ENCODE measurements at regions not wholly inside any gene's neighbourhood (a gene's known extent, or its start where the extent isn't known, plus 50 kb on each side); places are given as distances from the start of the nearest gene placed in this dataset.

GRCh38 chr21:24395320-24395923 is 1211.9 kb downstream of the MRPL39 start:
- Histone ChIP-seq H3K27ac (peak overlapping the region in 1 of 4 donors; percentile 20), H3K4me1 (no peaks in the 10 kb centered on the region), H3K27me3 (peaks cover 0 to 5% (median 0%) of the 10 kb centered on the region in 4 donors), H3K4me3 (peak overlapping the region in 1 of 4 donors; percentile 12), H3K36me3 (no peaks in the 10 kb centered on the region), H3K9me3 (no peaks in the 10 kb centered on the region)
- peak; percentile 55 to 84 (median 78) for ATAC-seq
- 11 to 23% methylated on average over 2 of the region's 2 CpGs for WGBS, 2 donors
- no peak for TF ChIP-seq CTCF (IDR thresholded peaks at IDR 0.05)
- no peak for FAIRE-seq
- DNase-seq = peak in 1 of 6 donors; percentile 14
- intact Hi-C loops (cut with DNase I) = no loop called here

GRCh38 chr21:24375201-24375600 is 1232.1 kb downstream of the MRPL39 start:
- no peaks in the 10 kb centered on the region for H3K27me3 ChIP-seq
- no peak overlapping the region for H3K27ac ChIP-seq
- TF ChIP-seq CTCF (IDR thresholded peaks at IDR 0.05) = no peak
- intact Hi-C loops (cut with DNase I) = no loop called here
- WGBS, 2 donors = 47 to 51% methylated on average over 3 of the region's 3 CpGs
- no peak overlapping the region for H3K4me3 ChIP-seq
- H3K4me1 ChIP-seq = no peaks in the 10 kb centered on the region
- FAIRE-seq (no peak), ATAC-seq (no peak), DNase-seq (no peak)
- H3K36me3 ChIP-seq = no peaks in the 10 kb centered on the region
- no peaks in the 10 kb centered on the region for H3K9me3 ChIP-seq

GRCh38 chr21:24372506-24372905 is 1234.8 kb downstream of the MRPL39 start:
- no peaks in the 10 kb centered on the region for H3K4me1 ChIP-seq
- no peaks in the 10 kb centered on the region for H3K9me3 ChIP-seq
- no peaks in the 10 kb centered on the region for H3K27me3 ChIP-seq
- no peak for FAIRE-seq
- DNase-seq = no peak
- 62 to 80% methylated on average over 4 of the region's 4 CpGs for WGBS, 2 donors
- no peaks in the 10 kb centered on the region for H3K36me3 ChIP-seq
- no peak for TF ChIP-seq CTCF (IDR thresholded peaks at IDR 0.05)
- intact Hi-C loops (cut with DNase I) = no loop called here
- H3K4me3 ChIP-seq = no peak overlapping the region
- no peak overlapping the region for H3K27ac ChIP-seq
- ATAC-seq = no peak

- H3K36me3 ChIP-seq = no peaks in the 10 kb centered on the region
- DNase-seq (no peak), FAIRE-seq (no peak), ATAC-seq (no peak)
- no peaks in the 10 kb centered on the region for H3K4me1 ChIP-seq
- H3K4me3 ChIP-seq = no peak overlapping the region
- H3K27me3 ChIP-seq = no peaks in the 10 kb centered on the region
- no peak overlapping the region for H3K27ac ChIP-seq
- intact Hi-C loops (cut with DNase I) = no loop called here
- TF ChIP-seq CTCF (IDR thresholded peaks at IDR 0.05) = no peak
- H3K9me3 ChIP-seq = no peaks in the 10 kb centered on the region
- WGBS, 2 donors = 34 to 54% methylated on average over 1 of the region's 1 CpG
Observed at GRCh38 chr21:24369746-24370145, 1237.5 kb downstream of the MRPL39 start.

- DNase-seq (no peak), ATAC-seq (no peak), FAIRE-seq (peak; percentile 5)
- H3K4me1 ChIP-seq = no peaks in the 10 kb centered on the region
- no peaks in the 10 kb centered on the region for H3K27me3 ChIP-seq
- no peak overlapping the region for H3K27ac ChIP-seq
- H3K36me3 ChIP-seq = no peaks in the 10 kb centered on the region
- no peaks in the 10 kb centered on the region for H3K9me3 ChIP-seq
- no peak for TF ChIP-seq CTCF (IDR thresholded peaks at IDR 0.05)
- WGBS, 2 donors = 78 to 87% methylated on average over 2 of the region's 2 CpGs
- H3K4me3 ChIP-seq = no peak overlapping the region
- intact Hi-C loops (cut with DNase I) = no loop called here
Observed at GRCh38 chr21:24369278-24369677, 1238.0 kb downstream of the MRPL39 start.

Measured in pancreas (tissue), 10 donors.